ENCODE measurements at regions not wholly inside any gene's neighbourhood (a gene's known extent, or its start where the extent isn't known, plus 50 kb on each side); places are given as distances from the start of the nearest gene placed in this dataset.

- no peak for TF ChIP-seq CTCF (IDR thresholded peaks at IDR 0.05; ENCODE audit: borderline replicate concordance, control extremely low read depth, extremely low read depth, insufficient read depth, missing control alignments)
- DNase-seq (ENCODE audit: low spot score), result no peak
- in situ Hi-C loops (cut with MboI; ENCODE audit: low sequenced_read_pairs, unreplicated experiment), result loop anchor here (10.0 kb wide), 1 partner anchor 97 kb away; the partner anchor contains the start of gene RAMP3
These were observed 94.7 kb downstream of the RAMP3 start for GRCh38 chr7:45252248-45252647.

- TF ChIP-seq CTCF (IDR thresholded peaks at IDR 0.05; ENCODE audit: borderline replicate concordance, control extremely low read depth, extremely low read depth, insufficient read depth, missing control alignments), result no peak
- DNase-seq (ENCODE audit: low spot score), result no peak
- in situ Hi-C loops (cut with MboI; ENCODE audit: low sequenced_read_pairs, unreplicated experiment), result loop anchor here (10.0 kb wide), 1 partner anchor 98 kb away; the partner anchor contains the start of gene RAMP3
These were observed 95.3 kb downstream of the RAMP3 start for GRCh38 chr7:45252857-45253256.

GRCh38 chr7:45253368-45253767 lies 95.8 kb downstream of the RAMP3 start:
- in situ Hi-C loops (cut with MboI; ENCODE audit: low sequenced_read_pairs, unreplicated experiment), result loop anchor here (10.0 kb wide), 1 partner anchor 99 kb away; the partner anchor contains the start of gene RAMP3
- DNase-seq (ENCODE audit: low spot score), result no peak
- no peak for TF ChIP-seq CTCF (IDR thresholded peaks at IDR 0.05; ENCODE audit: borderline replicate concordance, control extremely low read depth, extremely low read depth, insufficient read depth, missing control alignments)

- DNase-seq (ENCODE audit: low spot score), result no peak
- no peak for TF ChIP-seq CTCF (IDR thresholded peaks at IDR 0.05; ENCODE audit: borderline replicate concordance, control extremely low read depth, extremely low read depth, insufficient read depth, missing control alignments)
- in situ Hi-C loops (cut with MboI; ENCODE audit: low sequenced_read_pairs, unreplicated experiment), result loop anchor here (10.0 kb wide), 1 partner anchor 100 kb away; the partner anchor contains the start of gene RAMP3
These were observed 97.6 kb downstream of the RAMP3 start for GRCh38 chr7:45255187-45255586.

GRCh38 chr7:45256309-45256708 lies 98.7 kb downstream of the RAMP3 start:
- in situ Hi-C loops (cut with MboI; ENCODE audit: low sequenced_read_pairs, unreplicated experiment), result loop anchor here (10.0 kb wide), 1 partner anchor 102 kb away; the partner anchor contains the start of gene RAMP3
- no peak for TF ChIP-seq CTCF (IDR thresholded peaks at IDR 0.05; ENCODE audit: borderline replicate concordance, control extremely low read depth, extremely low read depth, insufficient read depth, missing control alignments)
- DNase-seq (ENCODE audit: low spot score), result no peak

GRCh38 chr7:45256775-45257174 lies 99.2 kb downstream of the RAMP3 start:
- in situ Hi-C loops (cut with MboI; ENCODE audit: low sequenced_read_pairs, unreplicated experiment), result loop anchor here (10.0 kb wide), 1 partner anchor 102 kb away; the partner anchor contains the start of gene RAMP3
- no peak for DNase-seq (ENCODE audit: low spot score)
- TF ChIP-seq CTCF (IDR thresholded peaks at IDR 0.05; ENCODE audit: borderline replicate concordance, control extremely low read depth, extremely low read depth, insufficient read depth, missing control alignments), result no peak

Measured in GM13976 (cell line).